Breast epithelium (tissue), 4 donors: ENCODE measurements at regions not wholly inside any gene's neighbourhood (a gene's known extent, or its start where the extent isn't known, plus 50 kb on each side); places are given as distances from the start of the nearest gene placed in this dataset.
"Not testable (repeated sequence)": the region's sequence is repeated elsewhere in the genome, so short reads cannot be mapped to it uniquely, and the experiment has no call there.

ENCODE experiments used
- DNase-seq, 2 donors: peaks; one replicate each; pipeline ENCODE4 v3.0.0-alpha.2; 2019; ENCODE audit warnings: low spot score in 2 of 2
- H3K27ac ChIP-seq, 2 donors: fragments of 200-600 bp; sonication (generic) in 1 of 2; one replicate each; pipeline ENCODE4 v1.5.1; 2016 to 2019; ENCODE audit warnings: mild to moderate bottlenecking in 1 of 2
- H3K27me3 ChIP-seq, 2 donors: fragments of 200-600 bp; sonication (generic) in 1 of 2; one replicate each; pipeline versions ENCODE4 v1.5.1 to v1.6.0; 2017 to 2019; ENCODE audit warnings: control low read depth in 1 of 2, mild to moderate bottlenecking in 1 of 2
- H3K36me3 ChIP-seq: fragments of 200-600 bp; one replicate; pipeline ENCODE4 v1.5.1; 2019
- H3K4me1 ChIP-seq, 2 donors: fragments of 200-600 bp; sonication (generic); one replicate each; pipeline ENCODE4 v1.5.1; 2016 to 2019; ENCODE audit warnings: control low read depth in 1 of 2
- H3K4me3 ChIP-seq, 3 donors: fragments of 200-600 bp; sonication (generic); 1 replicate in 2 of 3; 2 replicates in 1 of 3; pipeline ENCODE4 v1.5.1; 2016 to 2019; ENCODE audit warnings: mild to moderate bottlenecking in 3 of 3, moderate library complexity in 2 of 3
- H3K9me3 ChIP-seq, 2 donors: fragments of 200-600 bp; sonication (generic) in 1 of 2; one replicate each; pipeline ENCODE4 v1.5.1; 2016 to 2019; ENCODE audit warnings: control low read depth in 1 of 2
- CTCF ChIP-seq, 3 donors: fragments of 450-650 bp; IDR thresholded peaks; one replicate each; pipeline ENCODE4 v1.5.1; 2016 to 2017; ENCODE audit warnings: antibody characterized with exemption in 3 of 3, mild to moderate bottlenecking in 3 of 3, moderate library complexity in 3 of 3
- POLR2A ChIP-seq: fragments of 450-650 bp; IDR thresholded peaks from one replicate; pipeline ENCODE4 v1.6.1; 2016; ENCODE audit warnings: antibody characterized with exemption, mild to moderate bottlenecking, moderate library complexity
- POLR2AphosphoS5 ChIP-seq, 3 donors: sonication (generic); formaldehyde crosslinking; IDR thresholded peaks; one replicate each; pipeline ENCODE4 v1.6.1; 2017; ENCODE audit warnings: antibody characterized with exemption in 3 of 3
- intact Hi-C: fragments of 100-400 bp; cut with DNase I; formaldehyde crosslinking; loops from one replicate; pipeline ENCODE4 v1.15.1; 2023; ENCODE audit warnings: low total_unique reads

- H3K9me3 ChIP-seq = no peaks in the 10 kb centered on the region
- H3K27me3 ChIP-seq = peaks cover 0 to 5% of the 10 kb centered on the region in 2 donors
- H3K27ac ChIP-seq = no peak overlapping the region
- no peak for TF ChIP-seq CTCF (IDR thresholded peaks at IDR 0.05)
- no peak for TF ChIP-seq POLR2AphosphoS5 (IDR thresholded peaks at IDR 0.05)
- TF ChIP-seq POLR2A = no peak
- no peaks in the 10 kb centered on the region for H3K4me1 ChIP-seq
- intact Hi-C loops = no loop called here
- no peak overlapping the region for H3K4me3 ChIP-seq
- no peak for DNase-seq
- H3K36me3 ChIP-seq = no peaks in the 10 kb centered on the region
Observed at GRCh38 chr22:22791438-22792181, 96.0 kb upstream of the IGLL5 start.

GRCh38 chr22:22792205-22792786, 95.3 kb upstream of the IGLL5 start:
- H3K4me3 ChIP-seq, intact Hi-C loops, H3K4me1 ChIP-seq, H3K9me3 ChIP-seq, H3K27me3 ChIP-seq, H3K27ac ChIP-seq, DNase-seq, H3K36me3 ChIP-seq: not testable (repeated sequence)

GRCh38 chr22:22795639-22796038, 92.0 kb upstream of the IGLL5 start:
- DNase-seq, H3K36me3 ChIP-seq, H3K4me1 ChIP-seq, H3K27me3 ChIP-seq, H3K9me3 ChIP-seq, H3K27ac ChIP-seq, H3K4me3 ChIP-seq, intact Hi-C loops: not testable (repeated sequence)

GRCh38 chr22:22796724-22797123, 90.9 kb upstream of the IGLL5 start:
- H3K9me3 ChIP-seq = no peaks in the 10 kb centered on the region
- no peaks in the 10 kb centered on the region for H3K36me3 ChIP-seq
- intact Hi-C loops = no loop called here
- no peaks in the 10 kb centered on the region for H3K27me3 ChIP-seq
- DNase-seq = no peak
- H3K4me3 ChIP-seq = no peak overlapping the region
- TF ChIP-seq CTCF (IDR thresholded peaks at IDR 0.05) = no peak
- no peak for TF ChIP-seq POLR2AphosphoS5 (IDR thresholded peaks at IDR 0.05)
- no peak for TF ChIP-seq POLR2A
- H3K27ac ChIP-seq = no peak overlapping the region
- H3K4me1 ChIP-seq = no peaks in the 10 kb centered on the region

- no peaks in the 10 kb centered on the region for H3K36me3 ChIP-seq
- intact Hi-C loops = no loop called here
- no peaks in the 10 kb centered on the region for H3K9me3 ChIP-seq
- H3K4me3 ChIP-seq = no peak overlapping the region
- H3K27me3 ChIP-seq = peaks cover 0 to 2% of the 10 kb centered on the region in 2 donors
- no peak for DNase-seq
- no peaks in the 10 kb centered on the region for H3K4me1 ChIP-seq
- TF ChIP-seq CTCF (IDR thresholded peaks at IDR 0.05) (no peak), POLR2AphosphoS5 (IDR thresholded peaks at IDR 0.05) (no peak), POLR2A (no peak)
- no peak overlapping the region for H3K27ac ChIP-seq
Observed at GRCh38 chr22:22798232-22798616, 89.4 kb upstream of the IGLL5 start.

GRCh38 chr22:22798716-22799115, 88.9 kb upstream of the IGLL5 start:
- no peaks in the 10 kb centered on the region for H3K36me3 ChIP-seq
- no peak overlapping the region for H3K4me3 ChIP-seq
- DNase-seq = no peak
- H3K4me1 ChIP-seq = no peaks in the 10 kb centered on the region
- no peak for TF ChIP-seq CTCF (IDR thresholded peaks at IDR 0.05)
- TF ChIP-seq POLR2AphosphoS5 (IDR thresholded peaks at IDR 0.05) = no peak
- TF ChIP-seq POLR2A = no peak
- H3K27me3 ChIP-seq = peaks cover 0 to 2% of the 10 kb centered on the region in 2 donors
- no peaks in the 10 kb centered on the region for H3K9me3 ChIP-seq
- no peak overlapping the region for H3K27ac ChIP-seq
- intact Hi-C loops = no loop called here
